Breast epithelium (tissue), 3 donors: ENCODE measurements at regions not wholly inside any gene's neighbourhood (a gene's known extent, or its start where the extent isn't known, plus 50 kb on each side); places are given as distances from the start of the nearest gene placed in this dataset.

Experiments
- POLR2AphosphoS5 ChIP-seq, 3 donors: sonication (generic); formaldehyde crosslinking; IDR thresholded peaks; one replicate each; pipeline ENCODE4 v1.6.1; 2017; ENCODE audit warnings: antibody characterized with exemption in 3 of 3
- TF ChIP-seq, protein P1 (sequence below), 3 donors: fragments of 450-650 bp; IDR thresholded peaks; one replicate each; pipeline ENCODE4 v1.5.1; 2016 to 2017; ENCODE audit warnings: antibody characterized with exemption in 3 of 3, mild to moderate bottlenecking in 3 of 3, moderate library complexity in 3 of 3

DNA sequence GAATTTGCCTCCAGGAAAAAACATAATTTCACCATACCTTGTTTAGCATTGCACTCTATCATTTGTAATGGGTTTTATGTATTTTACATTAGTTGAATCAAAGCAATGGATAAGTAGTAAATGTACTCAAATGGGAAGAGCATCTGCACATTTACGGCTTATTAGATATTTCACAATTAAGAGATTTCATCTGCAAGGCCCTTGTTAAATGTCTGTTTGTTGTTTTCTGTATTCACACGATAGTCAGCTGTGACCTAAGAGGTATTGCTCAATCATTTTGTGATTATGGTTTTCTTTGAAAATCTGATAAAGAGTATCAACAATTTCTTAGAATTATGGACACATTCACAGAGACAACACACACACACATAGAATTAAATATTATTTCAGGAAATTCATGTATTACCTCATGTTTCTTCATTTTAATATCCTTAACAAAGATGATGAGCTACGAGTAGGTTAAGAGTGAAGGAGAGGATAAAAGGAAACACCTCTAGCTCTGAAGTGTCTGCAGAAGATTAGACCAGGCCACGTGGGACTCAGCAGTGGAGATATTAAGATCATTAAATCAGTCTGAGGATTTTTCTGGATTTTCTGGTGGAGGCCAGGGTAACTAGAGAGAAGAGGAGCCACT, 121.9 kb upstream of the POU1F1 start:
- TF ChIP-seq, protein P1, sequence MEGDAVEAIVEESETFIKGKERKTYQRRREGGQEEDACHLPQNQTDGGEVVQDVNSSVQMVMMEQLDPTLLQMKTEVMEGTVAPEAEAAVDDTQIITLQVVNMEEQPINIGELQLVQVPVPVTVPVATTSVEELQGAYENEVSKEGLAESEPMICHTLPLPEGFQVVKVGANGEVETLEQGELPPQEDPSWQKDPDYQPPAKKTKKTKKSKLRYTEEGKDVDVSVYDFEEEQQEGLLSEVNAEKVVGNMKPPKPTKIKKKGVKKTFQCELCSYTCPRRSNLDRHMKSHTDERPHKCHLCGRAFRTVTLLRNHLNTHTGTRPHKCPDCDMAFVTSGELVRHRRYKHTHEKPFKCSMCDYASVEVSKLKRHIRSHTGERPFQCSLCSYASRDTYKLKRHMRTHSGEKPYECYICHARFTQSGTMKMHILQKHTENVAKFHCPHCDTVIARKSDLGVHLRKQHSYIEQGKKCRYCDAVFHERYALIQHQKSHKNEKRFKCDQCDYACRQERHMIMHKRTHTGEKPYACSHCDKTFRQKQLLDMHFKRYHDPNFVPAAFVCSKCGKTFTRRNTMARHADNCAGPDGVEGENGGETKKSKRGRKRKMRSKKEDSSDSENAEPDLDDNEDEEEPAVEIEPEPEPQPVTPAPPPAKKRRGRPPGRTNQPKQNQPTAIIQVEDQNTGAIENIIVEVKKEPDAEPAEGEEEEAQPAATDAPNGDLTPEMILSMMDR (IDR thresholded peaks at IDR 0.05) = no peak
- no peak for TF ChIP-seq POLR2AphosphoS5 (IDR thresholded peaks at IDR 0.05)
